DOHH2 (cell line): ENCODE measurements at regions not wholly inside any gene's neighbourhood (a gene's known extent, or its start where the extent isn't known, plus 50 kb on each side); places are given as distances from the start of the nearest gene placed in this dataset.

Experiments used
- CTCF ChIP-seq: fragments of 200-600 bp; sonication (generic); IDR thresholded peaks from one replicate; pipeline ENCODE4 v1.5.1; 2014; ENCODE audit warnings: antibody characterized with exemption, mild to moderate bottlenecking, low read depth, low read length; ENCODE audit not compliant: poor library complexity, severe bottlenecking
- EZH2phosphoT487 ChIP-seq: fragments of 200-600 bp; sonication (generic); IDR thresholded peaks from 2 replicates; pipeline ENCODE4 v1.6.1; 2017; ENCODE audit warnings: borderline replicate concordance, mild to moderate bottlenecking, antibody characterized with exemption, low read length, moderate library complexity, mixed read lengths

- no peak for TF ChIP-seq CTCF
- TF ChIP-seq EZH2phosphoT487 = no peak
These were observed 129.8 kb downstream of the TBX19 start for GRCh38 chr1:168410464-168410863.
